Thoracic aorta (tissue), 2 donors: ENCODE measurements at regions not wholly inside any gene's neighbourhood (a gene's known extent, or its start where the extent isn't known, plus 50 kb on each side); places are given as distances from the start of the nearest gene placed in this dataset.

Source experiments
- ATAC-seq: fragments of 150-250 bp; one replicate; pipeline ENCODE4 v1.8.0; 2017; ENCODE audit warnings: low read depth; ENCODE audit not compliant: insufficient number of reproducible peaks, low FRiP score
- DNase-seq: peaks from one replicate; pipeline ENCODE4 v3.0.0-alpha.2; 2020; ENCODE audit warnings: low spot score
- H3K27ac ChIP-seq, 2 donors: fragments of 200-600 bp; sonication (generic); 1 replicate in 1 of 2; 2 replicates in 1 of 2; pipeline ENCODE4 v1.5.1; 2016; ENCODE audit warnings: mild to moderate bottlenecking in 2 of 2, moderate library complexity in 2 of 2
- H3K27me3 ChIP-seq: fragments of 200-600 bp; sonication (generic); replicated peaks from 2 replicates; pipeline ENCODE4 v1.6.0; 2016; ENCODE audit warnings: mild to moderate bottlenecking; ENCODE audit not compliant: insufficient read depth
- H3K36me3 ChIP-seq: fragments of 200-600 bp; sonication (generic); one replicate; pipeline ENCODE4 v1.5.1; 2016
- H3K4me1 ChIP-seq, 2 donors: fragments of 200-600 bp; sonication (generic); 1 replicate in 1 of 2; 2 replicates in 1 of 2; pipeline versions ENCODE4 v1.5.1 to v1.6.0; 2016; ENCODE audit warnings: low read depth in 2 of 2, mild to moderate bottlenecking in 1 of 2; ENCODE audit not compliant: control insufficient read depth in 1 of 2
- H3K4me3 ChIP-seq: fragments of 200-600 bp; sonication (generic); 2 replicates; pipeline ENCODE4 v1.5.1; 2016; ENCODE audit warnings: mild to moderate bottlenecking
- H3K9me3 ChIP-seq: fragments of 200-600 bp; sonication (generic); 2 replicates; pipeline ENCODE4 v1.5.1; 2016
- TF ChIP-seq, protein P1 (sequence below): fragments of 200-600 bp; sonication (generic); IDR thresholded peaks from one replicate; pipeline ENCODE4 v1.5.1; 2019; ENCODE audit warnings: antibody characterized with exemption

DNA sequence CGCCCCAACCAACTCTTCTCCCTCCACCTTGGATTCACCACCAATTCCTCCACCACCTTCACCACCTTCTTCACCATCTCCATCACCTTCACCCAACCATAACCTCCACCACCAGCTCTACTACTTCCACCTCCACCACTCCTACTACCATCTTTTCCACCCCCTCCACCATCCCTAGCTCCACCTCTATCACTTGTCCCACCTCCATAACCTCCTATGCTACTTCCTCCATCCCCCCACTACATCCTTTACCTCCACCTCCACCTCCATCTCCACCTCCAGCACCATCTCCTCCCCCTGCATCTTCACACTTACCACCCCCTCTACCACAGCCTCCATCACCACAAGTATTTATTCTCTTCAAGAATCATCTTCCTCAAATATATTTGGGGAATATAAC lies 254.9 kb upstream of the EGLN3 start:
- Histone ChIP-seq H3K4me3 (no peak overlapping the region), H3K4me1 (no peaks in the 10 kb centered on the region), H3K27me3 (no peaks in the 10 kb centered on the region), H3K9me3 (no peaks in the 10 kb centered on the region), H3K36me3 (no peaks in the 10 kb centered on the region), H3K27ac (no peak overlapping the region)
- no peak for DNase-seq
- TF ChIP-seq, protein P1, sequence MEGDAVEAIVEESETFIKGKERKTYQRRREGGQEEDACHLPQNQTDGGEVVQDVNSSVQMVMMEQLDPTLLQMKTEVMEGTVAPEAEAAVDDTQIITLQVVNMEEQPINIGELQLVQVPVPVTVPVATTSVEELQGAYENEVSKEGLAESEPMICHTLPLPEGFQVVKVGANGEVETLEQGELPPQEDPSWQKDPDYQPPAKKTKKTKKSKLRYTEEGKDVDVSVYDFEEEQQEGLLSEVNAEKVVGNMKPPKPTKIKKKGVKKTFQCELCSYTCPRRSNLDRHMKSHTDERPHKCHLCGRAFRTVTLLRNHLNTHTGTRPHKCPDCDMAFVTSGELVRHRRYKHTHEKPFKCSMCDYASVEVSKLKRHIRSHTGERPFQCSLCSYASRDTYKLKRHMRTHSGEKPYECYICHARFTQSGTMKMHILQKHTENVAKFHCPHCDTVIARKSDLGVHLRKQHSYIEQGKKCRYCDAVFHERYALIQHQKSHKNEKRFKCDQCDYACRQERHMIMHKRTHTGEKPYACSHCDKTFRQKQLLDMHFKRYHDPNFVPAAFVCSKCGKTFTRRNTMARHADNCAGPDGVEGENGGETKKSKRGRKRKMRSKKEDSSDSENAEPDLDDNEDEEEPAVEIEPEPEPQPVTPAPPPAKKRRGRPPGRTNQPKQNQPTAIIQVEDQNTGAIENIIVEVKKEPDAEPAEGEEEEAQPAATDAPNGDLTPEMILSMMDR: no peak
- no peak for ATAC-seq

DNA sequence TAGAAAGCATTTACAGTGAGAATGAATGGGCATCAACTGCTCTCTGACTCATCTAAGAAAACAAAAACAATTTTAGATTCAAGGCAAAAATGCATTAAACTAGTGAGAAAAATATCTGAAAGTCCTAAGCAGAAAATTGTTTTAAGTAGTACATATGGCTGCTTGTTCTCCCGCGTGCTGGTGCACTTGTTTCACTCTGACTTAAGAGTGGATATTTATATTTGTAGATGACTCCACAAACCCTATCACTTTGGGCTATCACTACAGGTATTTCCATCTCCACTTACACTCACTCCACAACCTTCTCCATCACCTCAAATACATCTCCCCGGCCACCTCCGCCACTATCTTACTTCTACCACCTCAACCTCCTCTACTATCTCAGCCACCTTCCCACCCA lies 253.9 kb upstream of the EGLN3 start:
- no peaks in the 10 kb centered on the region for H3K4me1 ChIP-seq
- TF ChIP-seq, protein P1: no peak
- no peaks in the 10 kb centered on the region for H3K36me3 ChIP-seq
- no peaks in the 10 kb centered on the region for H3K9me3 ChIP-seq
- ATAC-seq: no peak
- H3K27ac ChIP-seq: no peak overlapping the region
- H3K4me3 ChIP-seq: no peak overlapping the region
- no peaks in the 10 kb centered on the region for H3K27me3 ChIP-seq
- DNase-seq: no peak

DNA sequence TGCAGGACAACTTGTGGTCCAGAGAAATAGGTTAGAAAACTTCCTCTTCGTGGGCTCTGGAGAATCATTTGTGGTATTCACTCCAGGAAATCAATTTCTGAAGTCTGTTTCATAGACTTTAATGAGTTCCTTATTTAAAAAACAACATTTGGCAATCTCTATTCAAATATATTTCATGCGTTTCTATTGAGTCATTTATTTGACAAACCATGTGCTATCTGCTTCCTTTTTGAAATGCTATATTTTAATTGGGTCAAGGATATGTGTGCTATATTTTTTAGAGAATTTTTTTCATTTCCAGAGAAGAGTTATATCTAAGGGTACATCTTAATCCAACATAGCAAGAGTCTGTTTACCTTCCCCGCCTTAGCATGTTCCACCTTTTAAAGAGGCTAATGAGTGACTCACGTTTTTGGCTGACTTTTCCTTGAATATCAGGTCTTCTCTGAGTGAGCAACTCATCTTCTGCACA lies 252.4 kb upstream of the EGLN3 start:
- no peak overlapping the region for H3K27ac ChIP-seq
- TF ChIP-seq, protein P1: no peak
- no peak overlapping the region for H3K4me3 ChIP-seq
- ATAC-seq (no peak), DNase-seq (no peak)
- no peaks in the 10 kb centered on the region for H3K27me3 ChIP-seq
- no peaks in the 10 kb centered on the region for H3K4me1 ChIP-seq
- no peaks in the 10 kb centered on the region for H3K9me3 ChIP-seq
- H3K36me3 ChIP-seq: no peaks in the 10 kb centered on the region

DNA sequence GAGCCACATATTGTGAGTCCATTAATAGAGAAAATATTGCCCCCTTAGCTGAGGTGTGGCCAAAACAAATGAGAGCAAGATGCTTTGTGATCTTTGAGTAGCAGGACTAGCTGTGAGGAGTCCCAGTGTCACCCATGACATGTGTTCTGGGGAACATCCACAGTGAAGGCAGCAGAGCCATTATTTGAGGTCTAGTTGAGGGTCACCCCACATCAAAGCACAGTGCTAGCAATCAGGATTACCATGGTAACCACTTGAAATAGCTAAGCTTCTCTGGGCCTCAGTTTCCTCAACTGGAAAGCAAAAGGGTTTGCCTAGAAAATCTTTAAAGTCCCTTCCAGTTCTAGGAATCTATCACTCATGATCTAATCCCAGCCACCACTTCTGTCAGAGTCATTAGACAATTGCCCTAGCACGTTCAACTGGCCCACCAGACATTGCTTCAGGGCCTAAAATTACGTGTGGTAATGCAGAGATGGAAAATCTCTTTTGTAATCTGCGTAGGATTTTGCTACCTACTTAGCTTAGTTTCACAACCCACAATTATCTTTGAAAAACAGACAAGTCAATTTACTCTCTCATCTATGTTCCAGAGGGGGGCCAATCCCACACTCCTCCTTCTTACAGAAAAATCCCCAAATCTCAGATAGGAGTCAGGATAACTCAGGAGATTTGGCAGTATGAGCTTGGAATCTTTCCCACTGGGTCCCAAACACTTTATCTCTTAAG lies 251.2 kb upstream of the EGLN3 start:
- no peak overlapping the region for H3K4me3 ChIP-seq
- no peaks in the 10 kb centered on the region for H3K9me3 ChIP-seq
- DNase-seq (no peak), ATAC-seq (no peak)
- no peak overlapping the region for H3K27ac ChIP-seq
- H3K27me3 ChIP-seq: no peaks in the 10 kb centered on the region
- TF ChIP-seq, protein P1: no peak
- H3K36me3 ChIP-seq: no peaks in the 10 kb centered on the region
- H3K4me1 ChIP-seq: no peaks in the 10 kb centered on the region

DNA sequence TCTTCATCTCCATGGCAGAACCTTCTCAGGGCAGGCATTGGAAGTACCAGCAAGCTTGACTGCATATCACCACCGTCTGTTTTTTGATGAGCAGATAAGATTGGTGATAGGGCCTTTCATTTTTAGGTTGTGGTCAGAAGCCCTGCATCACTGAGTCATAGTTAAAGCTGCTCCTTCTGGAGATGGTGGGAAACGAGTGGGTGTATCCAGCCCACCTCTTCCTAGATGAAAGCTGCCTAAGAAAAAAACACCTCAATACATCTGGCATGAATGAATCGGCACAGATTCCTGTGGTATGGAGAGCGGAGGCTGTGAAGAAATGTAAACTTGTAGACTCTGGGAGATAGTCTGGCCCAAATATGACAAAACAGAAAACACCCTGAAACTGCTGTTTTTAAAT lies 248.7 kb upstream of the EGLN3 start:
- H3K9me3 ChIP-seq: no peaks in the 10 kb centered on the region
- DNase-seq (no peak), ATAC-seq (no peak)
- no peaks in the 10 kb centered on the region for H3K36me3 ChIP-seq
- TF ChIP-seq, protein P1: no peak
- no peak overlapping the region for H3K4me3 ChIP-seq
- H3K27me3 ChIP-seq: no peaks in the 10 kb centered on the region
- no peaks in the 10 kb centered on the region for H3K4me1 ChIP-seq
- H3K27ac ChIP-seq: no peak overlapping the region
